Mesothelial cell of epicardium (in vitro differentiated cells): ENCODE measurements at regions not wholly inside any gene's neighbourhood (a gene's known extent, or its start where the extent isn't known, plus 50 kb on each side); places are given as distances from the start of the nearest gene placed in this dataset.

ENCODE experiments used
- DNase-seq, 2 experiments: peaks; one replicate each; pipeline ENCODE4 v3.0.0; 2021; ENCODE audit warnings: low spot score in 2 of 2; ENCODE audit not compliant: unreplicated experiment in 2 of 2
- H3K27ac Mint-ChIP-seq: 2 replicates; pipeline ENCODE4 v1.8.0; 2021; ENCODE audit warnings: mixed read lengths
- H3K27me3 Mint-ChIP-seq: 2 replicates; pipeline ENCODE4 v1.8.0; 2021; ENCODE audit warnings: low read depth, mixed read lengths
- H3K36me3 Mint-ChIP-seq: 2 replicates; pipeline ENCODE4 v1.8.0; 2021; ENCODE audit warnings: mixed read lengths
- H3K4me1 Mint-ChIP-seq: 2 replicates; pipeline ENCODE4 v1.8.0; 2021; ENCODE audit warnings: mixed read lengths
- H3K4me3 Mint-ChIP-seq: 2 replicates; pipeline ENCODE4 v1.8.0; 2021; ENCODE audit warnings: mild to moderate bottlenecking, moderate library complexity, mixed read lengths
- H3K9me3 Mint-ChIP-seq: 2 replicates; pipeline ENCODE4 v1.8.0; 2021; ENCODE audit warnings: mixed read lengths
- CTCF ChIP-seq: fragments of 200-600 bp; sonication (generic); IDR thresholded peaks from one replicate; pipeline ENCODE4 v1.5.0; 2021; ENCODE audit warnings: antibody characterized with exemption; ENCODE audit not compliant: unreplicated experiment

GRCh38 chr21:22106720-22107410 lies 1108.7 kb downstream of the NCAM2 start:
- Mint-ChIP-seq H3K9me3 (peaks cover 40% of the 10 kb centered on the region), H3K27ac (no peak overlapping the region), H3K4me3 (no peak overlapping the region), H3K4me1 (peaks cover 8% of the 10 kb centered on the region), H3K27me3 (no peaks in the 10 kb centered on the region), H3K36me3 (no peaks in the 10 kb centered on the region)
- DNase-seq: no peak
- no peak for TF ChIP-seq CTCF

- Mint-ChIP-seq H3K27me3 (no peaks in the 10 kb centered on the region), H3K9me3 (peaks cover 6% of the 10 kb centered on the region), H3K4me3 (no peak overlapping the region), H3K36me3 (no peaks in the 10 kb centered on the region), H3K27ac (no peak overlapping the region), H3K4me1 (no peaks in the 10 kb centered on the region)
- DNase-seq: no peak
- no peak for TF ChIP-seq CTCF
Observed at GRCh38 chr21:22115746-22116145, 1117.5 kb downstream of the NCAM2 start.

- TF ChIP-seq CTCF: peak; percentile 39
- Mint-ChIP-seq H3K4me1 (no peaks in the 10 kb centered on the region), H3K9me3 (peaks cover 25% of the 10 kb centered on the region), H3K4me3 (no peak overlapping the region), H3K36me3 (no peaks in the 10 kb centered on the region), H3K27ac (no peak overlapping the region), H3K27me3 (no peaks in the 10 kb centered on the region)
- DNase-seq: no peak
Observed at GRCh38 chr21:22120616-22121266, 1122.5 kb downstream of the NCAM2 start.

- Mint-ChIP-seq H3K9me3 (peaks cover 29% of the 10 kb centered on the region), H3K27ac (no peak overlapping the region), H3K36me3 (no peaks in the 10 kb centered on the region), H3K4me1 (no peaks in the 10 kb centered on the region), H3K27me3 (no peaks in the 10 kb centered on the region), H3K4me3 (no peak overlapping the region)
- DNase-seq: no peak
- no peak for TF ChIP-seq CTCF
Observed at GRCh38 chr21:22125581-22125980, 1127.4 kb downstream of the NCAM2 start.

GRCh38 chr21:22128671-22129070 lies 1130.5 kb downstream of the NCAM2 start:
- no peak overlapping the region for H3K27ac Mint-ChIP-seq
- no peaks in the 10 kb centered on the region for H3K27me3 Mint-ChIP-seq

More at GRCh38 chr21:22128671-22129070, 1130.5 kb downstream of the NCAM2 start:
- Mint-ChIP-seq H3K4me1 (no peaks in the 10 kb centered on the region), H3K9me3 (peaks cover 6% of the 10 kb centered on the region), H3K4me3 (no peak overlapping the region), H3K36me3 (no peaks in the 10 kb centered on the region)
- no peak for DNase-seq
- no peak for TF ChIP-seq CTCF
